ENCODE measurements at regions not wholly inside any gene's neighbourhood (a gene's known extent, or its start where the extent isn't known, plus 50 kb on each side); places are given as distances from the start of the nearest gene placed in this dataset.

Small RNAs in the stretch of these regions (small RNA-seq; reads per million reads assigned to genes)
- gene RNU6-954P: 0 reads per million in 4 donors
- gene ZNF114P1: 0 reads per million in 4 donors
